Endometrial microvascular endothelial cells (primary cell): ENCODE measurements at regions not wholly inside any gene's neighbourhood (a gene's known extent, or its start where the extent isn't known, plus 50 kb on each side); places are given as distances from the start of the nearest gene placed in this dataset.

Source experiments
- in situ Hi-C: cut with HindIII; loops from 2 replicates; pipeline ENCODE4 v1.10.0; 2017; ENCODE audit warnings: low sequenced_read_pairs, low pct_unique_long_range_greater_than_20kb; ENCODE audit errors: inconsistent ontology term

DNA sequence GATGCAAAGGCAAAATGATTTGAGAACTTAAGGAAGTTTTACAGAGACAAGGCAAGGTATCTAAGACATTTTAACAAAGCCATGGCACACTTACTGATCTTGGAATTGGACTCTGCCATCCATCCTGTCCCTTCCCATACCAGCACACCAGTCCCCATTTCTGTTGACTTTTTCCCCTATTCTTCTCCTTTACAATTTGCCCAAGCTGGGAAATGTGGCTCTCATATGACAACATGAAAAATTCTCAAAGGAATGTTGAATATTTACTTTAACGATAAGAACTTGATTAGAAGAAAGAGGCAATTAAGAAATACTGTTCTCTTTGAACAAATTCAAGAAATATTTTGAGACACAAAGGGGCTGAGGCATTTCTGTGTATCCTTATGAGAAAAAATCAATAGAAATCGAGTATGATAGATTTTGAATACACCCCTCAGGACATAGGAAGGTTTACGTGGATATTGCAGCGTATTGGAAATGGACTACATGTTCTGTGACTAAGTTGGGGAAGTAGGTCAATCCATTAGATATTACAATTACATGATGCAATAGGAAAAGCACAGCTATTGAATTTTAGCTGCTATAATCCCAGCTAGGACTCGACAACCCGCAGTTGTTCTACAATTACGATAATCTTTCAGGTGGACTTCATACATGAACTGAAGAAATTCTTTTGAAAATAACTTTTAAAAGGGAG is 201.6 kb downstream of the TRIB2 start:
- in situ Hi-C loops, result no loop called here

- in situ Hi-C loops, result no loop called here
Measured at GRCh38 chr2:12918835-12919445, 202.2 kb downstream of the TRIB2 start.

DNA sequence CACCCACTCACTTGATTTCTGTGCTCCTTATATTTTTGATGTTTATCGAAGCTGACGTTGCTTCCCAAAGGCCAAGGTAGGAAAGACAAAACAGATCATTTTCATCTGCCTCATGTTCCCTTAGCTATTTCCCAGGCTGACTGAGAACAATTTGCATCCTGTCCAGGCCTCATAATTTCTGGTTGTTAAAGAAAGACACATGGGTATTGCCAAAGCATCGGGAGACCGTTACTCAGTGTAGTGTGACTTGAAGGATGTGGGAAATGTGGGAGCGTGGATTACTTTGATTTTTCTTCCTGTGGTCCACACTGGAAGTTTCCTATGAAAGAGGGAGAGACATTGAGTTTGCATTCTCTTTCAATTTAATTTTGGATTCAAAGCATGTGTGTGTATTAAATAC is 204.6 kb downstream of the TRIB2 start:
- in situ Hi-C loops, result no loop called here

DNA sequence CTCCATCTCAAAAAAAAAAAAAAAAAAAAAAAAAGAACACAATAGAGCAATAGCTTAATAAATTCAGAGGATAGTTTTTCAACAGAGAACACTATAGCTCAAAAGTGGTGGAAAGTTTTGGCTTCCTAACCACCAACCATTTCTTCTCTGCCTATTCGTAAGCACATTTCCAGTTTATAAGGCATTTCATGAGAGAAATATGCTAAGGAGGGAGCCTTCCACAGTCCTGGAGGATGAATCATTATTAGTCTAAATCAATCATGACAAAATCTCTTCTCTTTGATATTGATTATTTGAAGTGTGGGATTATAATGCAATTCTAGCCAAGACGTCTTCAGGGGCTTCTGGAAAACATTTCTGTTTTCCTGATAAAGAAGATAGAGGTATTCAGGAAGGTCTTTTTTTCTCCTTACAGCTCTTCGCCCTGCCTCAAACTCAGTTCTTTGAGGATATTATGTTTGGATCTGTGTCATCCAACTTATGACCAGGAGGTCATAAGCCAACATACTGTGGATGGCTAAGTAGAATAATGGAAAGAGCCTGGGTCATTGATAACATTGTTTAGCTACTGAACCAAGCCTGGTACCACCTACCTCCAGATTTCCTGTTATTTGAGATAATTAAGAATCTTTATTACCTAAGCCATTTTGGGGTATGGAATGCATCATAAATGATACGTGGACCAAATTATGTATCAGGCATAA is 207.3 kb downstream of the TRIB2 start:
- in situ Hi-C loops, result no loop called here

DNA sequence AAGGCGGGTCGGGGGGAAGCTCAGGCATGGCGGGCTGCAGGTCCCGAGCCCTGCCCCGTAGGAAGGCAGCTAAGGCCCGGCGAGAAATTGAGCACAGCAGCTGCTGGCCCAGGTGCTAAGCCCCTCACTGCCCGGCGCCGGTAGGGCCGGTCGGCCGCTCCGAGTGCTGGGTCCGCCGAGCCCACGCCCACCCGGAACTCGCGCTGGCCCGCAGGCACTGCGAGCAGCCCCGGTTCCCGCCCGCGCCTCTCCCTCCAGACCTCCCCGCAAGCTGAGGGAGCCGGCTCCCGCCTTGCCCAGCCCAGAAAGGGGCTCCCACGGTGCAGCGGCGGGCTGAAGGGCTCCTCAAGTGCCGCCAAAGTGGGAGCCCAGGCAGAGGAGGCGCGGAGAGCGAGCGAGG is 209.9 kb downstream of the TRIB2 start:
- in situ Hi-C loops, result loop anchor here (25.0 kb wide), 1 partner anchor 214 kb away; the partner anchor contains the start of gene TRIB2

GRCh38 chr2:12928197-12928774 is 211.6 kb downstream of the TRIB2 start:
- in situ Hi-C loops, result loop anchor here (25.0 kb wide), 1 partner anchor 216 kb away; the partner anchor contains the start of gene TRIB2

DNA sequence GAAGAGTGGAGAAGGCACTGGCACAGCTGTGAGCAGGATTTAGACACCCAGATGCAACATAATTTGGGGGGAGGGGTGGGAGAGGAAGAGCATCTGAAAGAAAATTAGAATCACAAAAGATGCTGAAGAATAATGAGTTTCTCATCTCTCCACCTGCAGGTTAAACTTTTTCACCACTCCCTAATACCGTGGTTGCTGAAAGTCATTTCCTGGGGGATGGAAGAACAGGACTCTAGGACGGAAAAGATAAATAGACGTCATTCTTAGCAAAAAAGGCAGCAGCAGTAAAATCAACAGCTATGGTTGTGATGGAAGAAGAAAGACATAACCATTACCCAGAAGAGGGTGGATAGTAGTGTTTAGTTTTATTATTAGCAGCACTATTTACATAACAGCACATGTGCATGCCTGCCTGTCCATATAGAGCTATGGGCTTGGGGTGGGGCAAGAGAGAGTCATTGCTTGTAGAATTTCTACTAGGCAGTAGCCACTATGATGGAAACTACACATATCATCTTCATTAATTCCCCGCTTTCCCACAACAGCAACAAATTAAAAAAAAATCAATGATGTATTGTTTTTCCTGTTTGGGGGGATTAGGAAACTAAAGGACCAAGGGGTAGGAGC is 212.2 kb downstream of the TRIB2 start:
- in situ Hi-C loops, result loop anchor here (25.0 kb wide), 1 partner anchor 217 kb away; the partner anchor contains the start of gene TRIB2

DNA sequence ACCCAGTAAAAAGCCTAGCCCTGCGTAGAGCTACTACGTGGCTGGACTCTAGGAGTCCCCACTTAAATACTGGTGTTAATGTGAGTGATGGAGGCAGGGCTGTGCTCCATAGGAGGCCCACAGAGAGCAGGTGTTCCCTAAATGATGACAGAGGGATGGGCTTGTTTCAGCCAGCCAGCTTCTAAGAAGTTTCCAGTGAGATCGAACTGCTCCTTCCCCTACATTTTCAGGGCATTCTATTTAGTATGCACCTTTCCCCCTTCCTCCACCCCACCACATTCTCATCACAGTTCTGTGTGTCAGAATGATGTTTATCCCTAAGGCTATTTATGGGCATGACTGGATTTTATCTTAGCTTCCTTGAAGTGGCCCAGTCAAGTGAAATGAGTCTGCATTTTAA is 213.0 kb downstream of the TRIB2 start:
- in situ Hi-C loops, result loop anchor here (25.0 kb wide), 1 partner anchor 217 kb away; the partner anchor contains the start of gene TRIB2

- in situ Hi-C loops, result loop anchor here (25.0 kb wide), 1 partner anchor 218 kb away; the partner anchor contains the start of gene TRIB2
Measured at GRCh38 chr2:12930391-12930790, 213.7 kb downstream of the TRIB2 start.

DNA sequence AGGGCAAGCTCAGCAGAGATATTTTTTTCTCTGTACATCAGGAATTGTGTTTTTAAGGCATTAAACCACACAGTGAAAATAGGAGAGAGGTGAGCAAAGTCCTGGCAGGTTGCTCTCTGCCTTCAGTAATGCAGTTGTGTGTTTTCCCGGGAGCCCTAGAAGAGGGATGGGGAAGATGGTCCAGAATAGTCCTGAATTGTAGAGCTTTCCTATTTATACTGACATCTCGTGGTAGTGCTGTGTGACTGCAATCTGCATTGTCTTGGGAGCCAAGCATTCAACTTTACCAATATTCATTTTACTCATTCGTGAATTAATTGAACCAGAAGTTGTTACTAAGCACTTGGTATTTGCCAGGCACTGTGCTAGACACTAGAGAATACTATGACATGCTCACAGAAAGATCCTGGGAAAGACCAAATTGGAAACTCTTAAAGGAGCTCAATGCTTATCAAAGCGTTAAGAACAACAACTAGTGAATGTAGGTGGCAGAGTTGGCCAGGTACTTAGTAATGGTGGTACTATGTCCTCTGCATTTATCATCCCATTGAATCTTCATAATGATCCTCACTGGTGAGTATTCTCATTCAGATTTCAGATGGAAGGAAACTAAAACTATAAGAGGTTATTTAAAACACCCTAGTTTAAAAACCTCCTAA is 214.6 kb downstream of the TRIB2 start:
- in situ Hi-C loops, result loop anchor here (25.0 kb wide), 1 partner anchor 219 kb away; the partner anchor contains the start of gene TRIB2

GRCh38 chr2:12932192-12932591 is 215.5 kb downstream of the TRIB2 start:
- in situ Hi-C loops, result loop anchor here (25.0 kb wide), 1 partner anchor 220 kb away; the partner anchor contains the start of gene TRIB2

- in situ Hi-C loops, result loop anchor here (25.0 kb wide), 1 partner anchor 222 kb away; the partner anchor contains the start of gene TRIB2
Measured at GRCh38 chr2:12934146-12934756, 217.5 kb downstream of the TRIB2 start.

GRCh38 chr2:12935222-12935621 is 218.5 kb downstream of the TRIB2 start:
- in situ Hi-C loops, result loop anchor here (25.0 kb wide), 1 partner anchor 223 kb away; the partner anchor contains the start of gene TRIB2

DNA sequence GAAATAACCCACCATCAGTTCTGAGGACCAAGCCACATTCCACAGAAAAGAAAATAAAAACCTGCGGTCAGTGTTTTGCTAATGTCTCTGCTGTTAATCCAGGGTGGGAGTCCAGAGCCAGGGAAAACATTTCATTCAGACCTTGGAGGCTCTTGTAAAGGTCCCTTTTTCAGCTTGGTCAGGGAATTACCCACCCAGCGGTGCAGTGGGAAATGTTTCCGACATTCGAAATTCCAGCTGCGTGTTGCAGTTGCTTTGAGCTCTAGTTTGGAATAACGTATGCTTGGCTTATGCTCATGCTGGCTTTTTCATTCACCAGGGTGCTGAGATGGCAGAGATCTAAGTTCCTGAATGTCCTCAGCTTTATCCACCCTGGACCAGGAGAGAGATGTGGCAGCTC is 219.1 kb downstream of the TRIB2 start:
- in situ Hi-C loops, result loop anchor here (25.0 kb wide), 1 partner anchor 223 kb away; the partner anchor contains the start of gene TRIB2

GRCh38 chr2:12941203-12941602 is 224.5 kb downstream of the TRIB2 start:
- in situ Hi-C loops, result loop anchor here (25.0 kb wide), 1 partner anchor 229 kb away; the partner anchor contains the start of gene TRIB2

- in situ Hi-C loops, result loop anchor here (25.0 kb wide), 1 partner anchor 236 kb away; the partner anchor contains the start of gene TRIB2
Measured at GRCh38 chr2:12948231-12948960, 231.7 kb downstream of the TRIB2 start.

- in situ Hi-C loops, result loop anchor here (25.0 kb wide), 1 partner anchor 237 kb away; the partner anchor contains the start of gene TRIB2
Measured at GRCh38 chr2:12948961-12949353, 232.2 kb downstream of the TRIB2 start.
